ENCODE measurements at regions not wholly inside any gene's neighbourhood (a gene's known extent, or its start where the extent isn't known, plus 50 kb on each side); places are given as distances from the start of the nearest gene placed in this dataset.

DNA sequence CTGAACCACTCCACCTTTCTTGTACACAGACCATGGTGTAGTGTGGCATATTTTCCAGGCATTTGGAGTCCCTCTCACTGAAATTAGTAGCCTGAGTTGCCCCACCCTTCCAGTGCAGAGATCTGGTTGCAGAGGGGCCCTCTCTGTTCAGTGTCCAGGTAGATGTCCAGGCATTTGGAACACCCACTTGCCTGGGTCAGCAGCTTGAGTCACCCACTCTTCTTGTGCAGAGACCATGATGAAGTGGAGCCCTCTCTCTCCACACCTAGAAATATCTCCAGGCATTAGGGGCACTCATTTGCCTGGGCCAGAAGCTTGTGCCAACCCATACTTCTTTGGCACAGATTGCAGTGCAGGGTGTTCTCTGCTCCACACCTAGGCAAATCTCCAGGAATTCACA is 2733.3 kb downstream of the PCDH7 start:
- ChIA-PET POLR2A (no interaction called here), CTCF (no interaction called here)
- H3K36me3 ChIP-seq (ENCODE audit: control insufficient read depth, insufficient read depth, low read length) = no peaks in the 10 kb centered on the region
- no peaks in the 10 kb centered on the region for H3K4me1 ChIP-seq
- no peak for DNase-seq
- Mint-ChIP-seq H3K9me3 (ENCODE audit: unreplicated experiment) (no peaks in the 10 kb centered on the region), H3K27ac (ENCODE audit: unreplicated experiment) (no peak overlapping the region), H3K4me1 (ENCODE audit: low read depth, unreplicated experiment) (no peaks in the 10 kb centered on the region), H3K4me3 (ENCODE audit: unreplicated experiment) (no peak overlapping the region), H3K36me3 (ENCODE audit: insufficient read depth, unreplicated experiment) (no peaks in the 10 kb centered on the region), H3K27me3 (ENCODE audit: insufficient read depth, unreplicated experiment) (no peaks in the 10 kb centered on the region)
- TF ChIP-seq, protein P1, sequence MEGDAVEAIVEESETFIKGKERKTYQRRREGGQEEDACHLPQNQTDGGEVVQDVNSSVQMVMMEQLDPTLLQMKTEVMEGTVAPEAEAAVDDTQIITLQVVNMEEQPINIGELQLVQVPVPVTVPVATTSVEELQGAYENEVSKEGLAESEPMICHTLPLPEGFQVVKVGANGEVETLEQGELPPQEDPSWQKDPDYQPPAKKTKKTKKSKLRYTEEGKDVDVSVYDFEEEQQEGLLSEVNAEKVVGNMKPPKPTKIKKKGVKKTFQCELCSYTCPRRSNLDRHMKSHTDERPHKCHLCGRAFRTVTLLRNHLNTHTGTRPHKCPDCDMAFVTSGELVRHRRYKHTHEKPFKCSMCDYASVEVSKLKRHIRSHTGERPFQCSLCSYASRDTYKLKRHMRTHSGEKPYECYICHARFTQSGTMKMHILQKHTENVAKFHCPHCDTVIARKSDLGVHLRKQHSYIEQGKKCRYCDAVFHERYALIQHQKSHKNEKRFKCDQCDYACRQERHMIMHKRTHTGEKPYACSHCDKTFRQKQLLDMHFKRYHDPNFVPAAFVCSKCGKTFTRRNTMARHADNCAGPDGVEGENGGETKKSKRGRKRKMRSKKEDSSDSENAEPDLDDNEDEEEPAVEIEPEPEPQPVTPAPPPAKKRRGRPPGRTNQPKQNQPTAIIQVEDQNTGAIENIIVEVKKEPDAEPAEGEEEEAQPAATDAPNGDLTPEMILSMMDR (IDR thresholded peaks at IDR 0.05; ENCODE audit: insufficient read depth in 1 of 2, low read depth in 1 of 2, low read length in 1 of 2, severe bottlenecking in 1 of 2, unreplicated experiment in 1 of 2) = no peak
- intact Hi-C loops (cut with micrococcal nuclease; ENCODE audit: unreplicated experiment) = no loop called here
- H3K9me3 ChIP-seq = no peaks in the 10 kb centered on the region
- no peaks in the 10 kb centered on the region for H3K27me3 ChIP-seq (replicated peaks; ENCODE audit: control insufficient read depth, insufficient read depth, low read length)
- no TSS peak for BruUV-seq (replicated peaks)
- H3K4me3 ChIP-seq (ENCODE audit: low read depth, low read length) = no peak overlapping the region

DNA sequence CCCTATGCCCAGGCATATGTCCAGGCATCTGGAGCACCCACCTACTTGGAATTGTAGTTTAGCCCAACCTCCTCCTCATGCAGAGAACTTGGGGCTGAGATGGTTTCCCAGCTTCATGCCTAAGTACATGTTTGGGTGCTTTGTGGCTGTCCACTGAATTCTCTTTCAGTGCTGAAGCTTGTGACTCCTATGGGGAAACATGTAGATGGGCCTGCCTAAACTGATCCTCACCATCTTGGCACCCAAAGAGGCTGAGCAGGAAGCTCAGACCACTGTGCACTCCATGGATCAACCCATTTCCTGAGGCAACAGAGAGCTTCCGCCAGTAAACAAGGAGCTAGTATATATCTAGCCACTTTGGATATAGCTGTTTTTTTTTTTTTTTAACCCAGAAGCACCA is 2733.7 kb downstream of the PCDH7 start:
- Mint-ChIP-seq H3K36me3 (ENCODE audit: insufficient read depth, unreplicated experiment) (no peaks in the 10 kb centered on the region), H3K9me3 (ENCODE audit: unreplicated experiment) (no peaks in the 10 kb centered on the region), H3K27ac (ENCODE audit: unreplicated experiment) (no peak overlapping the region), H3K27me3 (ENCODE audit: insufficient read depth, unreplicated experiment) (no peaks in the 10 kb centered on the region), H3K4me1 (ENCODE audit: low read depth, unreplicated experiment) (no peaks in the 10 kb centered on the region), H3K4me3 (ENCODE audit: unreplicated experiment) (no peak overlapping the region)
- no TSS peak for BruUV-seq (replicated peaks)
- Histone ChIP-seq H3K4me3 (ENCODE audit: low read depth, low read length) (no peak overlapping the region), H3K4me1 (no peaks in the 10 kb centered on the region), H3K36me3 (ENCODE audit: control insufficient read depth, insufficient read depth, low read length) (no peaks in the 10 kb centered on the region), H3K27me3 (replicated peaks; ENCODE audit: control insufficient read depth, insufficient read depth, low read length) (no peaks in the 10 kb centered on the region), H3K9me3 (no peaks in the 10 kb centered on the region)
- no peak for DNase-seq
- TF ChIP-seq, protein P1 (IDR thresholded peaks at IDR 0.05; ENCODE audit: insufficient read depth in 1 of 2, low read depth in 1 of 2, low read length in 1 of 2, severe bottlenecking in 1 of 2, unreplicated experiment in 1 of 2) = no peak
- CTCF ChIA-PET = no interaction called here
- intact Hi-C loops (cut with micrococcal nuclease; ENCODE audit: unreplicated experiment) = no loop called here
- POLR2A ChIA-PET = no interaction called here

DNA sequence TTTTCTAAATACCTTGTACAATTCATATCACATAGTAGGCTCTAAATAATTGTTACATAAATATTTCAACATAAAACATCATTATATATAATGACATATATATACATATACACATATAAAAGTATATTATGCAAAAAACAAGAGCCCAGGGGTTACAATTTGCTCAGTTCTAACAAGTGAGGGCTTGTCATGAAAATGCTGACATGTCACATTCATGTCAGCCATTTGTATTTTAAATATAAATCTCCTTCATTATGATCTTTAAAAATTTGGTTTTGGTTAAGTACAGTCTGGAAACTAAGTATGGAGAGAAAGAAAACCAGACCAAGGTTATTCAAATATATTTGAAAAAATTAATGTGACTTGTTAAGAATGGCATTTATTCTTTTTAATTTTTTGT is 2745.4 kb downstream of the PCDH7 start:
- H3K4me3 Mint-ChIP-seq (ENCODE audit: unreplicated experiment) = no peak overlapping the region
- H3K36me3 Mint-ChIP-seq (ENCODE audit: insufficient read depth, unreplicated experiment) = no peaks in the 10 kb centered on the region
- no peaks in the 10 kb centered on the region for H3K36me3 ChIP-seq (ENCODE audit: control insufficient read depth, insufficient read depth, low read length)
- no peaks in the 10 kb centered on the region for H3K9me3 Mint-ChIP-seq (ENCODE audit: unreplicated experiment)
- no peak overlapping the region for H3K4me3 ChIP-seq (ENCODE audit: low read depth, low read length)
- no peaks in the 10 kb centered on the region for H3K4me1 Mint-ChIP-seq (ENCODE audit: low read depth, unreplicated experiment)
- no peaks in the 10 kb centered on the region for H3K27me3 ChIP-seq (replicated peaks; ENCODE audit: control insufficient read depth, insufficient read depth, low read length)
- BruUV-seq (replicated peaks) = no TSS peak
- no peak overlapping the region for H3K27ac Mint-ChIP-seq (ENCODE audit: unreplicated experiment)
- no peaks in the 10 kb centered on the region for H3K9me3 ChIP-seq
- intact Hi-C loops (cut with micrococcal nuclease; ENCODE audit: unreplicated experiment) = no loop called here
- CTCF ChIA-PET = no interaction called here
- H3K4me1 ChIP-seq = no peaks in the 10 kb centered on the region
- no peak for DNase-seq
- TF ChIP-seq, protein P1 (IDR thresholded peaks at IDR 0.05; ENCODE audit: insufficient read depth in 1 of 2, low read depth in 1 of 2, low read length in 1 of 2, severe bottlenecking in 1 of 2, unreplicated experiment in 1 of 2) = no peak
- H3K27me3 Mint-ChIP-seq (ENCODE audit: insufficient read depth, unreplicated experiment) = no peaks in the 10 kb centered on the region
- POLR2A ChIA-PET = no interaction called here

Measured in Caco-2 (cell line).